Trophoblast cell (in vitro differentiated cells and primary cell): ENCODE measurements at regions not wholly inside any gene's neighbourhood (a gene's known extent, or its start where the extent isn't known, plus 50 kb on each side); places are given as distances from the start of the nearest gene placed in this dataset.

Source experiments
- DNase-seq, 2 donors: peaks; one replicate each; pipeline ENCODE4 v3.0.0-alpha.2; 2016
- H2AFZ ChIP-seq: 2 replicates; pipeline ENCODE4 v1.6.1; 2013; ENCODE audit warnings: low read length, moderate library complexity, mild to moderate bottlenecking; ENCODE audit not compliant: insufficient read depth, poor library complexity
- H2AK5ac ChIP-seq: 2 replicates; pipeline ENCODE4 v1.6.1; 2013; ENCODE audit warnings: mild to moderate bottlenecking, low read length
- H2BK120ac ChIP-seq: 2 replicates; pipeline ENCODE4 v1.6.1; 2013; ENCODE audit warnings: low read length, mild to moderate bottlenecking, moderate library complexity; ENCODE audit not compliant: insufficient read depth, poor library complexity
- H2BK12ac ChIP-seq: 2 replicates; pipeline ENCODE4 v1.6.1; 2013; ENCODE audit warnings: mild to moderate bottlenecking, low read length, moderate library complexity
- H2BK5ac ChIP-seq: 2 replicates; pipeline ENCODE4 v1.6.1; 2013; ENCODE audit warnings: low read length, low read depth, moderate library complexity, mild to moderate bottlenecking; ENCODE audit not compliant: poor library complexity
- H3K14ac ChIP-seq: 2 replicates; pipeline ENCODE4 v1.6.1; 2013; ENCODE audit warnings: mild to moderate bottlenecking, low read length
- H3K18ac ChIP-seq: 2 replicates; pipeline ENCODE4 v1.6.1; 2013; ENCODE audit warnings: mild to moderate bottlenecking, low read length
- H3K23ac ChIP-seq: 2 replicates; pipeline ENCODE4 v1.6.1; 2013; ENCODE audit warnings: low read length
- H3K27ac ChIP-seq: 2 replicates; pipeline ENCODE4 v1.5.1; 2013; ENCODE audit warnings: low read depth, mild to moderate bottlenecking, inconsistent platforms, low read length, moderate library complexity
- H3K27me3 ChIP-seq: 2 replicates; pipeline ENCODE4 v1.6.1; 2013; ENCODE audit warnings: inconsistent platforms, mild to moderate bottlenecking, low read length, moderate library complexity; ENCODE audit not compliant: insufficient read depth
- H3K36me3 ChIP-seq, 2 experiments: 1 replicate in 1 of 2; 2 replicates in 1 of 2; pipeline ENCODE4 v1.6.1; 2013; ENCODE audit warnings: low read length in 2 of 2, mild to moderate bottlenecking in 2 of 2, moderate library complexity in 1 of 2; ENCODE audit not compliant: insufficient read depth in 2 of 2, control insufficient read depth in 1 of 2
- H3K4ac ChIP-seq: 2 replicates; pipeline ENCODE4 v1.6.1; 2013; ENCODE audit warnings: low read depth, mild to moderate bottlenecking, low read length, moderate library complexity
- H3K4me1 ChIP-seq, 2 experiments: 1 replicate in 1 of 2; 2 replicates in 1 of 2; pipeline ENCODE4 v1.6.1; 2013; ENCODE audit warnings: low read length in 2 of 2, mild to moderate bottlenecking in 2 of 2, moderate library complexity in 1 of 2; ENCODE audit not compliant: insufficient read depth in 2 of 2, control insufficient read depth in 1 of 2
- H3K4me2 ChIP-seq: 2 replicates; pipeline ENCODE4 v1.6.1; 2013; ENCODE audit warnings: inconsistent platforms, mild to moderate bottlenecking, low read length, moderate library complexity
- H3K4me3 ChIP-seq: 2 replicates; pipeline ENCODE4 v1.5.1; 2013; ENCODE audit warnings: mild to moderate bottlenecking, low read depth, low read length, inconsistent platforms
- H3K79me1 ChIP-seq: one replicate; pipeline ENCODE4 v1.6.1; 2013; ENCODE audit warnings: low read length
- H3K79me2 ChIP-seq: 2 replicates; pipeline ENCODE4 v1.6.1; 2013; ENCODE audit warnings: low read length, mild to moderate bottlenecking; ENCODE audit not compliant: control insufficient read depth, insufficient read depth, poor library complexity
- H3K9ac ChIP-seq: 2 replicates; pipeline ENCODE4 v1.6.1; 2013; ENCODE audit warnings: mild to moderate bottlenecking, low read length
- H3K9me3 ChIP-seq: 2 replicates; pipeline ENCODE4 v1.6.1; 2013; ENCODE audit warnings: low read depth, mild to moderate bottlenecking, control low read depth, inconsistent platforms, low read length; ENCODE audit not compliant: insufficient read depth
- H4K12ac ChIP-seq: 2 replicates; pipeline ENCODE4 v1.6.1; 2013; ENCODE audit warnings: low read depth, mild to moderate bottlenecking, low read length, moderate library complexity
- H4K8ac ChIP-seq: 2 replicates; pipeline ENCODE4 v1.6.1; 2013; ENCODE audit warnings: low read depth, mild to moderate bottlenecking, low read length, moderate library complexity
- H4K91ac ChIP-seq: one replicate; pipeline ENCODE4 v1.6.1; 2013; ENCODE audit warnings: low read depth, mild to moderate bottlenecking, low read length, moderate library complexity
- WGBS: extraction: QIAGEN DNeasy Blood & Tissue Kit; methylation state at CpG from one replicate; pipeline ENCODE4 v1.1.7; 2013; ENCODE audit warnings: missing lambda C conversion rate; ENCODE audit not compliant: insufficient read length, insufficient coverage; ENCODE audit errors: extremely low coverage; 5-methylcytosine and 5-hydroxymethylcytosine counted together

DNA sequence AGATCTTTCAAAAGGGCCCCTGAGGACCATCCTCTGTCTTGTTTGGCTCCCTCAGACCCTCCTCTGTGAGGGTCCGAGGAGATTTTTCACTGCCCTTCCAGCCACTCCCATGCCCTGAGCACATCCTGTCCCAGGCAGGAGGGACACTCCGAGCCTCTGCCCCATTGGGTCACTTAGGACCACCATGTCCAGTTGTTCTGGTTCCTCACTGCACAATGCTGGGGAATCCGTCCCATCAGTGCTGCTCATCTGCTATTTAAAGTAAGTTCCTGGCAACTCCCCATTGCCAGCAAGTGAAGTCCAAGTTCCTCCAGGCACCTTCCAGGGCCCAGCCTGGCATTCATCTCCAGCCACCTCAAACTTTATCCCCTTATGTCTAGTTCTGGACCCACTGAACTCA is 117.5 kb upstream of the GRIK3 start:
- no peak overlapping the region for H2BK5ac ChIP-seq
- no peak overlapping the region for H4K12ac ChIP-seq
- H3K9ac ChIP-seq = no peak overlapping the region
- WGBS = no CpG with 5 or more reads among the region's 3 CpGs
- H3K4me1 ChIP-seq = no peaks in the 10 kb centered on the region
- H3K79me2 ChIP-seq = no peaks in the 10 kb centered on the region
- H3K18ac ChIP-seq = no peak overlapping the region
- H3K14ac ChIP-seq = no peak overlapping the region
- no peaks in the 10 kb centered on the region for H3K36me3 ChIP-seq
- no peak overlapping the region for H3K27ac ChIP-seq
- H2AK5ac ChIP-seq = no peak overlapping the region
- no peak overlapping the region for H4K91ac ChIP-seq
- no peak overlapping the region for H3K4me2 ChIP-seq
- no peak overlapping the region for H4K8ac ChIP-seq
- no peak overlapping the region for H2BK120ac ChIP-seq
- no peak overlapping the region for H3K4me3 ChIP-seq
- no peak for DNase-seq
- no peaks in the 10 kb centered on the region for H3K79me1 ChIP-seq
- H2AFZ ChIP-seq = no peak overlapping the region
- H3K9me3 ChIP-seq = no peaks in the 10 kb centered on the region
- H2BK12ac ChIP-seq = no peak overlapping the region
- no peaks in the 10 kb centered on the region for H3K27me3 ChIP-seq
- H3K4ac ChIP-seq = no peak overlapping the region
- H3K23ac ChIP-seq = no peak overlapping the region

DNA sequence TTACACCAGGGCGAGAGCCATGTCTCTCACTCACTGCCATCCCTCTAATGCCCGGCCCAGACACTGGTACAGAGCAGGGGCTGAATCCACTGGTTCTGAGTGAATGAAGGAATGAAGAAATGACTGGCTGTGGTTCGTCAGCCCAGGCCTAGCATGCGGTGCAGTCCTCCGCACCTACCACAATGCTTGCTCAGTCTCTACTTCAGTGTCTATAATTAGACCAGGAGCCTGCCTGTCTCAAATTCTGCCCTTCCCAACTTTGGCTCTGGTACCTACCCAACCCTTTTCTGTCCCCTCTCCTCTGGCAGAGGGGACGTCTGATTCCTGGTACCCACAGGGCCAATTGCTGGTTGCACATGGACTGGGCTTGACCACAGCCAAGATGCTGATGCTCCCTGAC is 118.2 kb upstream of the GRIK3 start:
- Histone ChIP-seq H3K9ac (no peak overlapping the region), H4K12ac (no peak overlapping the region), H2BK120ac (no peak overlapping the region), H3K36me3 (no peaks in the 10 kb centered on the region), H2AK5ac (no peak overlapping the region), H3K79me1 (no peaks in the 10 kb centered on the region), H3K4me2 (no peak overlapping the region), H4K91ac (no peak overlapping the region), H3K18ac (no peak overlapping the region), H2BK5ac (no peak overlapping the region), H3K79me2 (no peaks in the 10 kb centered on the region), H4K8ac (no peak overlapping the region), H3K9me3 (no peaks in the 10 kb centered on the region), H3K27me3 (no peaks in the 10 kb centered on the region), H2BK12ac (no peak overlapping the region), H3K14ac (no peak overlapping the region), H3K4me3 (no peak overlapping the region), H3K4ac (no peak overlapping the region), H3K23ac (no peak overlapping the region), H3K27ac (no peak overlapping the region), H2AFZ (no peak overlapping the region), H3K4me1 (no peaks in the 10 kb centered on the region)
- no peak for DNase-seq
- no CpG with 5 or more reads among the region's 6 CpGs for WGBS

DNA sequence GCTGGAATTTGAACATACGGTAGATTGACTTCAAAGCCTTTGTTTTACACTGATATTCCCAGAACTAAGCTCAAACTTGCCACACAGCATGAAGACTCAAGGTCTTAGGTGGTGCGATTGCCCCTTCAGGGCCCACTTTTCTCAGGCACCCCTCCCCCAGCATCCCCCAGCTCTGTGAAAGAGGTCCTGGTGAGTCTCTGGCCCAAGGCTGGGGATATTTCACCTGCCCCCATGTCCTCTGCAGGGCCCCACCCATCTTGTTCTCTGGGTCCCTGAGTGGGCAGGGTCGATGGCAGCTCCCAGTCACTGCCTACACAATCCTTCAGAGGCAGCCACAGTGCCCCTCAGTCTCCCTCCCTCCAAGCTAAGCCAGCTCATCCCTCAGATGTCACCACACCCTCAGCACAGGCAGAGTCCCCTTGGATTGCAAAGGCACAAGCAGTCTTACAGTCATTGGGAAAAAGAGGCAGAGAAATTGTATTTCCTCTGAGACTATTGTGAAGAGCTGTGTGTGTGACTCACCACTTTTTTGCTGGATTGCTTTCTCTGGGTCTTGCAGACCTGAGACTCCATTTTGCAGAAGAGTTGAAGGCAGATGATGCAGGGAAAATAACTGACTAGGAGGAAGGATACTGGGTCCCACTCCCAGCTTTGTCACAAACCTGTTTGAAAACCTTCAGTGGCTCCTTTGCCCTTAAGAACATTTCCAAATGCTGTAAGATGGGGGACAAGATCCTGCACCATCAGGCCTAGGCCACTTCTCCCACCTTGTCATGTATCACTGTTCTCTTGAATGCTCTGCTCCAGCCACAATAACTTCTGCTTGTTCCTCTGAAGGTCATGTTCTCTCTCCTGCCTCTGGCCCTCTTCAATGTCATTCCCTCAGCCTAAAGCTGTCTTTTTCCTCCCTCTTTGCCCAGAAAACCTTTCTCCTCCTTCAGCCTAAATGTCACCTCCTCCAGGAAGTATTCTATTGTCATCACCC is 119.1 kb upstream of the GRIK3 start:
- WGBS = no CpG with 5 or more reads among the region's 3 CpGs
- Histone ChIP-seq H3K9me3 (peaks cover 1% of the 10 kb centered on the region), H3K23ac (no peak overlapping the region), H3K4me1 (no peaks in the 10 kb centered on the region), H3K36me3 (no peaks in the 10 kb centered on the region), H3K79me1 (no peaks in the 10 kb centered on the region), H4K91ac (no peak overlapping the region), H3K9ac (no peak overlapping the region), H2BK12ac (no peak overlapping the region), H3K4ac (no peak overlapping the region), H4K8ac (no peak overlapping the region), H3K27ac (no peak overlapping the region), H4K12ac (no peak overlapping the region), H3K18ac (no peak overlapping the region), H3K27me3 (no peaks in the 10 kb centered on the region), H2BK5ac (no peak overlapping the region), H2AFZ (no peak overlapping the region), H2BK120ac (no peak overlapping the region), H3K14ac (no peak overlapping the region), H3K4me2 (no peak overlapping the region), H2AK5ac (no peak overlapping the region), H3K79me2 (no peaks in the 10 kb centered on the region), H3K4me3 (no peak overlapping the region)
- DNase-seq = no peak

DNA sequence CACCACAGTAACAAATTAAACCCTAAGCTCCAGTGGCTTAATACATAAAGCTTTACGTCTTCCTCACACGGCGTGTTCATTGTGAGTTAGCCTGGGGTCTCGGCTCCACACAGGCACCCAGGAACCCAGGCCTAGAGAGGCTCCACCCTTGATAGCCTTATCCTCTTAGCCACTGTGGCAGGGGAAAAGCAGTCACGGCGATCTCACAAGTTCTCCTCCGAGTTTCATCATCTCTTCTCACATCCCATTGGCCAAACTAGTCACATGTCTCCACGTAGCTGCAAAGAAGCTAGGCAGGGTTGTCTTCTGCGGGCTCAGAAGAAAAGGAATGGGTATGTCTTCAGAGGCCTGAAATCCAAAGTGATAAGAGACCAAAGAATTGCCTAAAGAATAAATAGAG is 122.3 kb upstream of the GRIK3 start:
- Histone ChIP-seq H3K18ac (no peak overlapping the region), H2BK120ac (no peak overlapping the region), H3K4me3 (no peak overlapping the region), H2BK5ac (no peak overlapping the region), H3K36me3 (no peaks in the 10 kb centered on the region), H3K4me2 (no peak overlapping the region), H3K9me3 (peaks cover 5% of the 10 kb centered on the region), H3K27ac (no peak overlapping the region), H2AK5ac (no peak overlapping the region), H2AFZ (no peak overlapping the region), H3K23ac (no peak overlapping the region), H3K4me1 (no peaks in the 10 kb centered on the region), H3K79me1 (no peaks in the 10 kb centered on the region), H3K27me3 (no peaks in the 10 kb centered on the region), H3K79me2 (no peaks in the 10 kb centered on the region), H3K14ac (no peak overlapping the region), H4K91ac (no peak overlapping the region), H3K4ac (no peak overlapping the region), H3K9ac (no peak overlapping the region), H2BK12ac (no peak overlapping the region), H4K8ac (no peak overlapping the region), H4K12ac (no peak overlapping the region)
- no CpG with 5 or more reads among the region's 9 CpGs for WGBS
- peak in 1 of 2 donors; percentile 3 for DNase-seq
